ENCODE measurements at regions not wholly inside any gene's neighbourhood (a gene's known extent, or its start where the extent isn't known, plus 50 kb on each side); places are given as distances from the start of the nearest gene placed in this dataset.
A peak's percentile ranks its signal among the peaks of the same experiment; 100 is the strongest.

DNA sequence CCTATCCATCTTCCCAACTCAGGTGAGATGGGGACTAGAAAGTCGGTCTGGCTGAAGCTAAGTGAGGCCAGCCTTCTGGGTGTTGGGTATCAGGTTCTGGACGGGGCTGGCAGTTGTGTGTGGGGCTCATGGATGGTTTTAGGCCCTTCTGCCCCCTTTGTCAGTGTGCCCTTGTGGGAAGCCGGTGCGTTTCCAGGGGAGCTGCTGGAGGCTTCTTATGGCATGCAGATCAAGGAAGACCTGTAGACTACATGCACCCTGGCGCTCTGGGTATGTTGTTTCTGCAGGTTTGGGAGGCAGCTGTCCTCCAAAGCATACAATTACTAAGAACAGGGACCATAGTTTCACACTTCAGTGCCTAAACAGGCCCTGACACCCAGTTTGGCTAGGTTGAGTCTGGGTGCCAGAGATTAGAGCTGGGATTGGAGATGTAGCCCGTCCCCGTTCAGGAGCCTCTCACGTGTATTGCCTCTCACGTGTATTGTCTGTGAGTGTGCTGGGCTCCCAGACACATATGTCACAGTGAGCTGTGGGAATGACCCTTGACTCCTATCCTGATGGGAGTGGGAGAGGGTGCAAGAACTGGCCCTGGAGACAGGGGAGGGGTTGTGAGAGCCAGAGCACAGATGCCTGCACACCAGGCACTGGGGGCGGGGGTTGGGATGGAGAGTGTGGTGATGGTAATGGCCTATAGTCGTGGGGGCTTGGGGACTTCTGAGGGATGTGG lies 84.4 kb downstream of the SLC25A47 start:
- Histone ChIP-seq H3K4me3 (replicated peaks in 1 of 4; ENCODE audit: control extremely low read depth in 1 of 4, insufficient read depth in 1 of 4, low read depth in 3 of 4, low read length in 4 of 4) (no peak overlapping the region), H3K36me3 (ENCODE audit: control insufficient read depth, insufficient read depth, low read length) (no peaks in the 10 kb centered on the region), H3K4me1 (ENCODE audit: control insufficient read depth, extremely low read depth, insufficient read depth, low read length) (no peaks in the 10 kb centered on the region), H4K20me1 (ENCODE audit: control insufficient read depth, extremely low read depth, insufficient read depth, low read length) (no peaks in the 10 kb centered on the region), H3K9me3 (ENCODE audit: control insufficient read depth, insufficient read depth, low read depth, low read length) (no peaks in the 10 kb centered on the region), H3K27me3 (ENCODE audit: control insufficient read depth, insufficient read depth, low read length) (no peaks in the 10 kb centered on the region), H2AFZ (ENCODE audit: low read length) (no peak overlapping the region), H3K9ac (ENCODE audit: insufficient read depth, low read length) (no peak overlapping the region), H3K4me2 (ENCODE audit: extremely low read depth, insufficient read depth, low read length) (no peak overlapping the region), H3K27ac (ENCODE audit: insufficient read depth, low read length) (no peak overlapping the region), H3K79me2 (ENCODE audit: control insufficient read depth, insufficient read depth, low read length) (no peaks in the 10 kb centered on the region)
- no peak for DNase-seq (ENCODE audit: low read depth in 2 of 2)
- no peak for TF ChIP-seq CTCF (conservative IDR thresholded peaks at IDR 0.05 in 1 of 2, IDR thresholded peaks at IDR 0.05 in 1 of 2; ENCODE audit: low read depth in 1 of 2, low read length in 2 of 2)
- no peak for TF ChIP-seq EZH2 (IDR thresholded peaks at IDR 0.05; ENCODE audit: low read length, missing control alignments)

DNA sequence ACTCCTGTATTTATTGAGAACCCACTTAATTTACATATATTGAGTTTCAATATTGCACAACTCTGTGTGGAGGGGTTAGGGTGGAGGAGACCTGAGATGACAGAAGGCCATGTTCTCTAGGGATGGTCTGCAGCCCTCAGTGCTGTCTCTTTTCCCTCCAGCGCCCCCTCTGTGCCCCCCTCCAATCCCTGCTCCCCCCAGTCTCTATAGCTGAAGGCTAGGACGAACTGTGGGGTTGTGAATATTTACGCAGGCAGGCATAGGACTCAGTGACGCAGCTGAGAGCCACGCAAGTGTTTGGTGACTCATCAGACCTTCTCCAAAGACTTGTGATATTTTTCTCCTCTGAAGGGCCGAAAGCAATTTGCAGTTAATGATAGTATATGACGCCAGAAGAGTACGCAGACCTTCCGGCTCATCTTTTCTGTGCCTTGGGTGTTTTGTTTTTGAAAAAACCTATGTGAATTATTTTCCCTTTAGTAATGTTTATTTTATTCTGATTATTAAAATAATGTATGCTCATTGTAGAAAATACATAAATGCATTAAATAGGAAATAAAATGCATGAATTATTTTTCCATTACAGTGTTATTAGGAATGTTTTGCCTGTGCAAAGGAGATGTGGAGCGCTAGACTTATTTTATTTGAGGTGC lies 85.3 kb downstream of the SLC25A47 start:
- peak; percentile 69 to 96 for DNase-seq (ENCODE audit: low read depth in 2 of 2)
- no peak overlapping the region for H3K9ac ChIP-seq (ENCODE audit: insufficient read depth, low read length)
- H3K27me3 ChIP-seq (ENCODE audit: control insufficient read depth, insufficient read depth, low read length): no peaks in the 10 kb centered on the region
- H3K79me2 ChIP-seq (ENCODE audit: control insufficient read depth, insufficient read depth, low read length): no peaks in the 10 kb centered on the region
- TF ChIP-seq CTCF (conservative IDR thresholded peaks at IDR 0.05 in 1 of 2, IDR thresholded peaks at IDR 0.05 in 1 of 2; ENCODE audit: low read depth in 1 of 2, low read length in 2 of 2): no peak
- no peak for TF ChIP-seq EZH2 (IDR thresholded peaks at IDR 0.05; ENCODE audit: low read length, missing control alignments)
- H3K4me2 ChIP-seq (ENCODE audit: extremely low read depth, insufficient read depth, low read length): no peak overlapping the region
- no peaks in the 10 kb centered on the region for H3K36me3 ChIP-seq (ENCODE audit: control insufficient read depth, insufficient read depth, low read length)
- no peak overlapping the region for H3K27ac ChIP-seq (ENCODE audit: insufficient read depth, low read length)
- no peaks in the 10 kb centered on the region for H3K9me3 ChIP-seq (ENCODE audit: control insufficient read depth, insufficient read depth, low read depth, low read length)
- no peak overlapping the region for H3K4me3 ChIP-seq (replicated peaks in 1 of 4; ENCODE audit: control extremely low read depth in 1 of 4, insufficient read depth in 1 of 4, low read depth in 3 of 4, low read length in 4 of 4)
- H3K4me1 ChIP-seq (ENCODE audit: control insufficient read depth, extremely low read depth, insufficient read depth, low read length): no peaks in the 10 kb centered on the region
- H2AFZ ChIP-seq (ENCODE audit: low read length): no peak overlapping the region
- no peaks in the 10 kb centered on the region for H4K20me1 ChIP-seq (ENCODE audit: control insufficient read depth, extremely low read depth, insufficient read depth, low read length)

GRCh38 chr14:100409003-100409360 lies 85.8 kb downstream of the SLC25A47 start:
- Histone ChIP-seq H3K4me3 (replicated peaks in 1 of 4; ENCODE audit: control extremely low read depth in 1 of 4, insufficient read depth in 1 of 4, low read depth in 3 of 4, low read length in 4 of 4) (no peak overlapping the region), H3K4me2 (ENCODE audit: extremely low read depth, insufficient read depth, low read length) (no peak overlapping the region), H3K79me2 (ENCODE audit: control insufficient read depth, insufficient read depth, low read length) (no peaks in the 10 kb centered on the region), H2AFZ (ENCODE audit: low read length) (no peak overlapping the region), H3K9ac (ENCODE audit: insufficient read depth, low read length) (no peak overlapping the region), H3K36me3 (ENCODE audit: control insufficient read depth, insufficient read depth, low read length) (no peaks in the 10 kb centered on the region), H3K4me1 (ENCODE audit: control insufficient read depth, extremely low read depth, insufficient read depth, low read length) (no peaks in the 10 kb centered on the region), H3K27ac (ENCODE audit: insufficient read depth, low read length) (no peak overlapping the region), H3K27me3 (ENCODE audit: control insufficient read depth, insufficient read depth, low read length) (no peaks in the 10 kb centered on the region), H4K20me1 (ENCODE audit: control insufficient read depth, extremely low read depth, insufficient read depth, low read length) (no peaks in the 10 kb centered on the region), H3K9me3 (ENCODE audit: control insufficient read depth, insufficient read depth, low read depth, low read length) (no peaks in the 10 kb centered on the region)
- no peak for DNase-seq (ENCODE audit: low read depth in 2 of 2)
- TF ChIP-seq EZH2 (IDR thresholded peaks at IDR 0.05; ENCODE audit: low read length, missing control alignments) (no peak), CTCF (conservative IDR thresholded peaks at IDR 0.05 in 1 of 2, IDR thresholded peaks at IDR 0.05 in 1 of 2; ENCODE audit: low read depth in 1 of 2, low read length in 2 of 2) (no peak)

All from fibroblast of lung (primary cell).